Hepatocyte (in vitro differentiated cells): ENCODE measurements at regions not wholly inside any gene's neighbourhood (a gene's known extent, or its start where the extent isn't known, plus 50 kb on each side); places are given as distances from the start of the nearest gene placed in this dataset.

Source experiments
- DNase-seq: peaks from one replicate; pipeline ENCODE4 v3.0.0-alpha.2; 2016; ENCODE audit warnings: low spot score
- H2AFZ ChIP-seq: fragments of 200-600 bp; sonication (generic); 2 replicates; pipeline ENCODE4 v1.6.0; 2016; ENCODE audit warnings: antibody characterized with exemption, mild to moderate bottlenecking
- H3K27ac ChIP-seq: fragments of 200-600 bp; sonication (generic); 2 replicates; pipeline ENCODE4 v1.5.1; 2016; ENCODE audit warnings: mild to moderate bottlenecking
- H3K27me3 ChIP-seq: fragments of 200-600 bp; sonication (generic); 2 replicates; pipeline ENCODE4 v1.6.1; 2016
- H3K36me3 ChIP-seq: fragments of 200-600 bp; sonication (generic); replicated peaks from 2 replicates; pipeline ENCODE4 v1.5.1; 2016; ENCODE audit warnings: low read depth; ENCODE audit not compliant: insufficient read depth
- H3K4me1 ChIP-seq: fragments of 200-600 bp; sonication (generic); 2 replicates; pipeline ENCODE4 v1.5.1; 2016; ENCODE audit warnings: mild to moderate bottlenecking, moderate library complexity; ENCODE audit not compliant: insufficient read depth
- H3K4me2 ChIP-seq: fragments of 200-600 bp; sonication (generic); 2 replicates; pipeline ENCODE4 v1.6.0; 2016
- H3K4me3 ChIP-seq: fragments of 200-600 bp; sonication (generic); 2 replicates; pipeline ENCODE4 v1.5.1; 2016; ENCODE audit warnings: mild to moderate bottlenecking
- H3K79me2 ChIP-seq: fragments of 200-600 bp; sonication (generic); 2 replicates; pipeline ENCODE4 v1.6.0; 2017; ENCODE audit warnings: mild to moderate bottlenecking
- H3K9me2 ChIP-seq: fragments of 200-600 bp; sonication (generic); replicated peaks from 2 replicates; pipeline ENCODE4 v1.6.0; 2017; ENCODE audit warnings: mild to moderate bottlenecking; ENCODE audit not compliant: insufficient read depth
- H3K9me3 ChIP-seq: fragments of 200-600 bp; sonication (generic); 2 replicates; pipeline ENCODE4 v1.5.1; 2016; ENCODE audit warnings: low read depth, mild to moderate bottlenecking
- H4K20me1 ChIP-seq: fragments of 200-600 bp; sonication (generic); 2 replicates; pipeline ENCODE4 v1.6.0; 2016; ENCODE audit warnings: mild to moderate bottlenecking; ENCODE audit not compliant: insufficient read depth, poor library complexity, severe bottlenecking
- EZH2 ChIP-seq: fragments of 200-600 bp; sonication (generic); IDR thresholded peaks from 2 replicates; pipeline ENCODE4 v1.6.1; 2016; ENCODE audit warnings: antibody characterized with exemption, mild to moderate bottlenecking, borderline replicate concordance
- EZH2phosphoT487 ChIP-seq: fragments of 200-600 bp; sonication (generic); IDR thresholded peaks from one replicate; pipeline ENCODE4 v1.6.1; 2018; ENCODE audit warnings: antibody characterized with exemption, mild to moderate bottlenecking, low read depth, moderate library complexity; ENCODE audit not compliant: unreplicated experiment, severe bottlenecking
- WGBS: methylation state at CpG from one replicate; pipeline ENCODE4 v1.1.6; 2016; ENCODE audit warnings: low lambda C conversion rate; ENCODE audit errors: missing lambda C conversion rate; 5-methylcytosine and 5-hydroxymethylcytosine counted together
- TF ChIP-seq, protein P1 (sequence below): fragments of 200-600 bp; sonication (generic); IDR thresholded peaks from 2 replicates; pipeline ENCODE4 v1.5.1; 2016; ENCODE audit warnings: antibody characterized with exemption, mild to moderate bottlenecking; ENCODE audit not compliant: poor library complexity

DNA sequence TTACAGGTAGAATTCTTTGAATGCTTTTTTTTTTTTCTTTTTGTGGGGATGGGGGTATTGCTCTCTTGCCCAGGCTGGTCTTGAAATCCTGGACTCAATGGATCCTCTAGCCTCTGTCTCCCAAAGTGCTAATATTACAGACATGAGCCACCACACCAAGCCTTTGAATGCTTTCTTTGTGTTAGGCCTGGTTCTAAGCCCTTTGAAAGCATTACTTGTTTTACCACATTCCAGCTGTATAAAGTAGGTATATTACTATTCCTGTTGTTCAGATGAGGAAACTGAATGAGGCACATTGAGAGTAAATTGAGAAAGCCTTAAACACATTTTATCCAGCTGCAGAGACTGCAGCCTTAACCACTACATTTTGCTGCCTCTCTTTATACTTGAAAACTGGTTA lies 841.8 kb upstream of the ADGRL4 start:
- H3K4me1 ChIP-seq = no peaks in the 10 kb centered on the region
- no peaks in the 10 kb centered on the region for H4K20me1 ChIP-seq
- no peak for DNase-seq
- H3K4me2 ChIP-seq = no peak overlapping the region
- H3K4me3 ChIP-seq = no peak overlapping the region
- no peaks in the 10 kb centered on the region for H3K36me3 ChIP-seq
- TF ChIP-seq EZH2 (no peak), EZH2phosphoT487 (no peak)
- TF ChIP-seq, protein P1, sequence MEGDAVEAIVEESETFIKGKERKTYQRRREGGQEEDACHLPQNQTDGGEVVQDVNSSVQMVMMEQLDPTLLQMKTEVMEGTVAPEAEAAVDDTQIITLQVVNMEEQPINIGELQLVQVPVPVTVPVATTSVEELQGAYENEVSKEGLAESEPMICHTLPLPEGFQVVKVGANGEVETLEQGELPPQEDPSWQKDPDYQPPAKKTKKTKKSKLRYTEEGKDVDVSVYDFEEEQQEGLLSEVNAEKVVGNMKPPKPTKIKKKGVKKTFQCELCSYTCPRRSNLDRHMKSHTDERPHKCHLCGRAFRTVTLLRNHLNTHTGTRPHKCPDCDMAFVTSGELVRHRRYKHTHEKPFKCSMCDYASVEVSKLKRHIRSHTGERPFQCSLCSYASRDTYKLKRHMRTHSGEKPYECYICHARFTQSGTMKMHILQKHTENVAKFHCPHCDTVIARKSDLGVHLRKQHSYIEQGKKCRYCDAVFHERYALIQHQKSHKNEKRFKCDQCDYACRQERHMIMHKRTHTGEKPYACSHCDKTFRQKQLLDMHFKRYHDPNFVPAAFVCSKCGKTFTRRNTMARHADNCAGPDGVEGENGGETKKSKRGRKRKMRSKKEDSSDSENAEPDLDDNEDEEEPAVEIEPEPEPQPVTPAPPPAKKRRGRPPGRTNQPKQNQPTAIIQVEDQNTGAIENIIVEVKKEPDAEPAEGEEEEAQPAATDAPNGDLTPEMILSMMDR = no peak
- no peaks in the 10 kb centered on the region for H3K27me3 ChIP-seq
- H2AFZ ChIP-seq = no peak overlapping the region
- no peaks in the 10 kb centered on the region for H3K79me2 ChIP-seq
- H3K27ac ChIP-seq = no peak overlapping the region
- no peaks in the 10 kb centered on the region for H3K9me3 ChIP-seq
- no peaks in the 10 kb centered on the region for H3K9me2 ChIP-seq

DNA sequence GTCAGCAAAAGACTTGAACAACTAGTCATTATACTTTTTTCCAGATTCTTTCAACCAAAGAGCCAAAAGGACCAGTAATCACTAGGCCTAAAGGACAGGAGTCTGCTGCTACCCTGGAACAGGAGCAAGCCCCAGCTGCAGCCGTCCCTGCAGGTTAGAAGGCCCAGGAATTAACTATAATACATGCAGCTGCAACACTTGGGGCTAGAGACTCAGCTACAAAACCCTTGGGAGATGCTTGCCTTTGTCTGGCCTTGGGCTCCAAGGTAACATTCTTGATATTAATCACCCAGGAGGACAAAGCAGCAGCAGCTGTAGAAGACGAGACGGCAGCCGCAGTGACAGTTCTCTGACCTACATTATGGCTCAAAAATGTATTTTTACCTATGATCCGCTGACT lies 841.2 kb upstream of the ADGRL4 start:
- Histone ChIP-seq H3K79me2 (no peaks in the 10 kb centered on the region), H3K4me1 (no peaks in the 10 kb centered on the region), H3K9me2 (no peaks in the 10 kb centered on the region), H3K27ac (no peak overlapping the region), H3K27me3 (no peaks in the 10 kb centered on the region), H3K4me2 (no peak overlapping the region), H4K20me1 (no peaks in the 10 kb centered on the region), H3K4me3 (no peak overlapping the region), H2AFZ (no peak overlapping the region), H3K9me3 (no peaks in the 10 kb centered on the region), H3K36me3 (no peaks in the 10 kb centered on the region)
- WGBS = 90% methylated on average over 5 of the region's 5 CpGs
- TF ChIP-seq, protein P1 = no peak
- TF ChIP-seq EZH2phosphoT487 (no peak), EZH2 (no peak)
- no peak for DNase-seq

- Histone ChIP-seq H2AFZ (no peak overlapping the region), H3K9me2 (no peaks in the 10 kb centered on the region), H3K9me3 (no peaks in the 10 kb centered on the region), H3K4me1 (no peaks in the 10 kb centered on the region), H3K27ac (no peak overlapping the region), H3K4me3 (no peak overlapping the region), H3K36me3 (no peaks in the 10 kb centered on the region), H4K20me1 (no peaks in the 10 kb centered on the region), H3K4me2 (no peak overlapping the region), H3K79me2 (no peaks in the 10 kb centered on the region), H3K27me3 (no peaks in the 10 kb centered on the region)
- DNase-seq = no peak
- 67% methylated on average over 1 of the region's 1 CpG for WGBS
- TF ChIP-seq EZH2phosphoT487 (no peak), EZH2 (no peak)
- TF ChIP-seq, protein P1 = no peak
These were observed 839.4 kb upstream of the ADGRL4 start for GRCh38 chr1:79845936-79846335.

DNA sequence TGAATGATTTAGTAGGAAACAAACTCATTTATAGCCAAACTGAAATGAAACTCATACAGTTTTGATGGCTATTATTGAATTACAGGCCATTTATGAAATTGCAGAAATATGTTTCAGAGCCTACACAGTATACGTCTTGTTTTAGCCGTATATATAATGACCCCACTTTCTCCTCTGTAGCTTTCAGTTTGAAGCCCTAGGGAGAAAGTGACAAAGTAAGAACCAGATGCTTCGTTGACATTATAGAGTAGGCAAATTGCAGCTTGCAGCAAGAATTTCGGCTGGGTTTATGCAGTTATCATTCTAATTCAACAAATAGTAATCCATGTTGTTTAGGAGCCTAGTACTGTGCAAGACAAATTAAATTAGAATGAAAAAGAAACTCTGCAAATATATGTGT lies 836.3 kb upstream of the ADGRL4 start:
- no peaks in the 10 kb centered on the region for H3K36me3 ChIP-seq
- H3K27me3 ChIP-seq = no peaks in the 10 kb centered on the region
- H3K79me2 ChIP-seq = no peaks in the 10 kb centered on the region
- no peak overlapping the region for H3K4me3 ChIP-seq
- no peak overlapping the region for H3K4me2 ChIP-seq
- H3K9me2 ChIP-seq = no peaks in the 10 kb centered on the region
- H3K4me1 ChIP-seq = no peaks in the 10 kb centered on the region
- no peak for DNase-seq
- no peaks in the 10 kb centered on the region for H3K9me3 ChIP-seq
- no peak overlapping the region for H2AFZ ChIP-seq
- no peaks in the 10 kb centered on the region for H4K20me1 ChIP-seq
- 75% methylated on average over 4 of the region's 4 CpGs for WGBS
- TF ChIP-seq EZH2phosphoT487 (no peak), EZH2 (no peak)
- TF ChIP-seq, protein P1 = no peak
- H3K27ac ChIP-seq = no peak overlapping the region
